Ectodermal cell (in vitro differentiated cells): ENCODE measurements at regions not wholly inside any gene's neighbourhood (a gene's known extent, or its start where the extent isn't known, plus 50 kb on each side); places are given as distances from the start of the nearest gene placed in this dataset.
"Not testable (repeated sequence)": the region's sequence is repeated elsewhere in the genome, so short reads cannot be mapped to it uniquely, and the experiment has no call there.

ENCODE experiments used
- H3K27ac ChIP-seq: 2 replicates; pipeline ENCODE4 v1.7.0; 2013; ENCODE audit warnings: mild to moderate bottlenecking, low read depth, low read length; ENCODE audit not compliant: insufficient read depth, poor library complexity, severe bottlenecking
- H3K27me3 ChIP-seq: 2 replicates; pipeline ENCODE4 v1.7.0; 2013; ENCODE audit warnings: mild to moderate bottlenecking, low read length; ENCODE audit not compliant: insufficient read depth, control insufficient read depth, poor library complexity, severe bottlenecking
- H3K36me3 ChIP-seq: one replicate; pipeline ENCODE4 v1.7.0; 2013; ENCODE audit warnings: low read length; ENCODE audit not compliant: control insufficient read depth, insufficient read depth
- H3K4me1 ChIP-seq: one replicate; pipeline ENCODE4 v1.7.0; 2013; ENCODE audit warnings: low read length; ENCODE audit not compliant: control insufficient read depth, insufficient read depth
- H3K4me3 ChIP-seq: 2 replicates; pipeline ENCODE4 v1.7.0; 2013; ENCODE audit warnings: low read depth, low read length, control low read depth; ENCODE audit not compliant: insufficient read depth
- H3K9me3 ChIP-seq: 2 replicates; pipeline ENCODE4 v1.7.0; 2013; ENCODE audit warnings: mild to moderate bottlenecking, low read length, moderate library complexity; ENCODE audit not compliant: control insufficient read depth
- WGBS, 2 experiments: methylation state at CpG; one replicate each; pipeline ENCODE4 v1.1.7; 2013; ENCODE audit warnings: missing lambda C conversion rate in 2 of 2; 5-methylcytosine and 5-hydroxymethylcytosine counted together

GRCh38 chr2:204373942-204374341, 171.3 kb upstream of the PARD3B start:
- Histone ChIP-seq H3K27me3 (no peaks in the 10 kb centered on the region), H3K36me3 (no peaks in the 10 kb centered on the region), H3K9me3 (no peaks in the 10 kb centered on the region), H3K27ac (no peak overlapping the region), H3K4me3 (no peak overlapping the region), H3K4me1 (no peaks in the 10 kb centered on the region)

GRCh38 chr2:204380141-204380881, 165.0 kb upstream of the PARD3B start:
- Histone ChIP-seq H3K27me3 (no peaks in the 10 kb centered on the region), H3K36me3 (no peaks in the 10 kb centered on the region), H3K4me3 (no peak overlapping the region), H3K9me3 (no peaks in the 10 kb centered on the region), H3K27ac (no peak overlapping the region), H3K4me1 (no peaks in the 10 kb centered on the region)
- 85 to 87% methylated on average over 4 to 5 of the region's 5 CpGs for WGBS, 2 experiments

- WGBS, 2 experiments, result 99 to 100% methylated on average over 2 of the region's 2 CpGs
- Histone ChIP-seq H3K4me1 (no peaks in the 10 kb centered on the region), H3K27me3 (no peaks in the 10 kb centered on the region), H3K9me3 (no peaks in the 10 kb centered on the region), H3K4me3 (no peak overlapping the region), H3K27ac (no peak overlapping the region), H3K36me3 (no peaks in the 10 kb centered on the region)
Measured at GRCh38 chr2:204386668-204387067, 158.6 kb upstream of the PARD3B start.

GRCh38 chr2:204389120-204389519, 156.2 kb upstream of the PARD3B start:
- Histone ChIP-seq H3K4me3 (no peak overlapping the region), H3K36me3 (no peaks in the 10 kb centered on the region), H3K9me3 (no peaks in the 10 kb centered on the region), H3K27ac (no peak overlapping the region), H3K27me3 (no peaks in the 10 kb centered on the region), H3K4me1 (no peaks in the 10 kb centered on the region)
- WGBS, 2 experiments, result 86 to 95% methylated on average over 1 of the region's 1 CpG

- H3K4me3 ChIP-seq, result no peak overlapping the region
- H3K36me3 ChIP-seq, result no peaks in the 10 kb centered on the region
- H3K27ac ChIP-seq, result no peak overlapping the region
- no peaks in the 10 kb centered on the region for H3K27me3 ChIP-seq
- 89 to 93% methylated on average over 1 of the region's 1 CpG for WGBS, 2 experiments
- H3K4me1 ChIP-seq, result no peaks in the 10 kb centered on the region
- H3K9me3 ChIP-seq, result no peaks in the 10 kb centered on the region
Measured at GRCh38 chr2:204389856-204390255, 155.4 kb upstream of the PARD3B start.

GRCh38 chr2:204395539-204395938, 149.7 kb upstream of the PARD3B start:
- Histone ChIP-seq H3K9me3 (no peaks in the 10 kb centered on the region), H3K36me3 (no peaks in the 10 kb centered on the region), H3K27me3 (no peaks in the 10 kb centered on the region), H3K27ac (no peak overlapping the region), H3K4me1 (no peaks in the 10 kb centered on the region), H3K4me3 (no peak overlapping the region)
- WGBS, 2 experiments, result 95 to 96% methylated on average over 4 of the region's 4 CpGs

- H3K4me3 ChIP-seq, result no peak overlapping the region
- H3K9me3 ChIP-seq, result no peaks in the 10 kb centered on the region
- WGBS, 2 experiments, result 95 to 97% methylated on average over 5 of the region's 5 CpGs
- H3K36me3 ChIP-seq, result no peaks in the 10 kb centered on the region
- H3K4me1 ChIP-seq, result no peaks in the 10 kb centered on the region
- no peak overlapping the region for H3K27ac ChIP-seq
- H3K27me3 ChIP-seq, result no peaks in the 10 kb centered on the region
Measured at GRCh38 chr2:204401114-204401513, 144.2 kb upstream of the PARD3B start.

DNA sequence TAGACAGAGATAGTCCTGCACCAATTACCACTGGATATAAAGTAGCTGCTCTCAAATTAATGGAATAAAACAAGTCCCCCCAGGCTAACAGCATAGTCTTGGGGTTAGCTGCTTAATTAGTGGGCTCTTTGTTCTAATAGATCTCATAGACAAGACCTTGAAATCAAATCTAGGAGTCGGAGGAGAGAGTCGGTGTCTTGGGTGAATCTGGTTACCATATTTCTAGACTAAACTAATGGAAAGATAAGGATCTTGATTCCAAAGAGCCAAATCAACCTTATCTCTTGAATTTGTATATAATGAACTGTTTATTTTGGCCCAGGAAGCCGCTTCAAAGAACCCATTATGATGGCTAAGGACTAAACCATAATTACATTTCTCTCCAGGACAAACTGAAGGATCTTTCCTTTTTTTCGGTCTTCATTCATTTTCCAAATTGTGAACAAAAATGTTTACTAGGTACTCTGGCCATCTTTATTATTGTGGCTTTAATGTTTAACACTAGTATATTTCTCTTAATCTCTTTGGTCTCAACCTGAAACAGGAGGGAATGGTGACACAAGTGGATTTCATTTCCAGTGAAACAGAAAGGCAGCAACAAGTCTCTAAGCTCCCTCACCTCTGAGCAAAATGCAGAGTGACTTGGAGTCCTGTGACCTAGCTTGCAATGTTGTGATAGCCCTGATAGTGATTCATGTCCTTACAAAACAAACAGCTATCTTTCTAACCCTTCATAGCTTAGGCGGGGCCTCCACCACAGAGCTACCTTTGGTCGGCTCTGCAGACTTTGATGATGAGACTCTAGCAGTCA, 137.9 kb upstream of the PARD3B start:
- Histone ChIP-seq H3K9me3 (no peaks in the 10 kb centered on the region), H3K4me1 (no peaks in the 10 kb centered on the region), H3K27me3 (no peaks in the 10 kb centered on the region), H3K36me3 (no peaks in the 10 kb centered on the region), H3K4me3 (no peak overlapping the region), H3K27ac (no peak overlapping the region)
- 93 to 94% methylated on average over 6 of the region's 6 CpGs for WGBS, 2 experiments

- H3K36me3 ChIP-seq, H3K4me3 ChIP-seq, H3K27ac ChIP-seq, H3K9me3 ChIP-seq, H3K4me1 ChIP-seq, H3K27me3 ChIP-seq: not testable (repeated sequence)
- WGBS, 2 experiments, result 91 to 93% methylated on average over 2 of the region's 2 CpGs
Measured at GRCh38 chr2:204412782-204413181, 132.5 kb upstream of the PARD3B start.

GRCh38 chr2:204415406-204416181, 129.7 kb upstream of the PARD3B start:
- Histone ChIP-seq H3K36me3 (no peaks in the 10 kb centered on the region), H3K4me3 (no peak overlapping the region), H3K27ac (no peak overlapping the region), H3K4me1 (peaks cover 6% of the 10 kb centered on the region), H3K9me3 (no peaks in the 10 kb centered on the region), H3K27me3 (no peaks in the 10 kb centered on the region)
- WGBS, 2 experiments, result 92 to 96% methylated on average over 6 to 7 of the region's 7 CpGs
